AG09309 (cell line): ENCODE measurements at regions not wholly inside any gene's neighbourhood (a gene's known extent, or its start where the extent isn't known, plus 50 kb on each side); places are given as distances from the start of the nearest gene placed in this dataset.

Experiments used
- DNase-seq: peaks from one replicate; pipeline ENCODE4 v3.0.0-alpha.2; 2010; ENCODE audit warnings: low read depth
- H3K4me3 ChIP-seq: 2 replicates; pipeline ENCODE4 v1.5.1; 2011; ENCODE audit warnings: mild to moderate bottlenecking, low read depth, low read length, moderate library complexity; ENCODE audit not compliant: control insufficient read depth
- CTCF ChIP-seq: IDR thresholded peaks from 2 replicates; pipeline ENCODE4 v1.5.1; 2011; ENCODE audit warnings: mild to moderate bottlenecking, low read depth, low read length, inconsistent platforms; ENCODE audit not compliant: insufficient read depth, control insufficient read depth; ENCODE audit errors: missing control alignments

- no peak for DNase-seq
- TF ChIP-seq CTCF = no peak
- no peak overlapping the region for H3K4me3 ChIP-seq
Measured at GRCh38 chr18:44410740-44411139, 269.9 kb upstream of the SETBP1 start.

- no peak for TF ChIP-seq CTCF
- no peak for DNase-seq
- no peak overlapping the region for H3K4me3 ChIP-seq
Measured at GRCh38 chr18:44411262-44411905, 269.3 kb upstream of the SETBP1 start.

- TF ChIP-seq CTCF = no peak
- DNase-seq = no peak
Measured at GRCh38 chr18:44411976-44412375, 268.7 kb upstream of the SETBP1 start.

GRCh38 chr18:44423814-44424644 is 256.7 kb upstream of the SETBP1 start:
- DNase-seq = no peak
- H3K4me3 ChIP-seq = no peak overlapping the region
- no peak for TF ChIP-seq CTCF

More at GRCh38 chr18:44411976-44412375, 268.7 kb upstream of the SETBP1 start:
- H3K4me3 ChIP-seq = no peak overlapping the region

GRCh38 chr18:44424645-44425035 is 256.0 kb upstream of the SETBP1 start:
- no peak for DNase-seq
- TF ChIP-seq CTCF = no peak
- H3K4me3 ChIP-seq = no peak overlapping the region

- H3K4me3 ChIP-seq = no peak overlapping the region
- DNase-seq = no peak
- TF ChIP-seq CTCF = no peak
Measured at GRCh38 chr18:44425161-44425560, 255.5 kb upstream of the SETBP1 start.
